ENCODE measurements at regions not wholly inside any gene's neighbourhood (a gene's known extent, or its start where the extent isn't known, plus 50 kb on each side); places are given as distances from the start of the nearest gene placed in this dataset.

DNA sequence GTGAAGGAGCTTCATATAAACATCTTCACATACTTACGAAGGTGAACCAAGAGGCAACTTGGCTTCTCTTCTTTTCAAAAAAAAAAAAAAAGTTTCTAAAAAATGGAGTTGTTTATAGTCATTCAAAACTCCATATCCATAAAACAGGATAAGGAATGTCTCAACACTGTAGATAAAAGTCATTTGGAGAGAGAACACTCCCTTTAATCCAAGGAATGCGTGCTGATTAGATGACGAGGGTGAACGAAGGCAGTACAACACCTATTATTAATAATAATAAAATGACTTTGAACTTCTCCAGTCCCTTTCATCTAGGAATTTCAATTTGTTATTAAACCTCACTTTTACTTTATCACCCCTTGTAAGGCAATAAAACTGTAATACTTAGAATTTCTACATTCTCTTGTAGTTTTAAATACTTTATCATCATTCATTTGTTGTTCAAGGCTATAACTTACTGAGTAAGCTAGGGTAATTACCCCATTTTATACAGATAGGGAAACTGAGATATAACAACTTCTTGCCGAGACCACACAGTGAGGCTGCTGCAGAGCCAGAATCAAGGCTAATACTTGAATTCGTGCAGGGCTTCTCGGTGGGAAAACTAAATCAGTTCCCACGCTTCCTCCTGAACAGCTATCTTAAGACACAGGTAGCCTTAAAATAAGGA is 377.1 kb downstream of the EFNA5 start:
- DNase-seq (ENCODE audit: low spot score), result no peak

GRCh38 chr5:107291866-107292265 is 378.9 kb downstream of the EFNA5 start:
- DNase-seq (ENCODE audit: low spot score), result no peak

DNA sequence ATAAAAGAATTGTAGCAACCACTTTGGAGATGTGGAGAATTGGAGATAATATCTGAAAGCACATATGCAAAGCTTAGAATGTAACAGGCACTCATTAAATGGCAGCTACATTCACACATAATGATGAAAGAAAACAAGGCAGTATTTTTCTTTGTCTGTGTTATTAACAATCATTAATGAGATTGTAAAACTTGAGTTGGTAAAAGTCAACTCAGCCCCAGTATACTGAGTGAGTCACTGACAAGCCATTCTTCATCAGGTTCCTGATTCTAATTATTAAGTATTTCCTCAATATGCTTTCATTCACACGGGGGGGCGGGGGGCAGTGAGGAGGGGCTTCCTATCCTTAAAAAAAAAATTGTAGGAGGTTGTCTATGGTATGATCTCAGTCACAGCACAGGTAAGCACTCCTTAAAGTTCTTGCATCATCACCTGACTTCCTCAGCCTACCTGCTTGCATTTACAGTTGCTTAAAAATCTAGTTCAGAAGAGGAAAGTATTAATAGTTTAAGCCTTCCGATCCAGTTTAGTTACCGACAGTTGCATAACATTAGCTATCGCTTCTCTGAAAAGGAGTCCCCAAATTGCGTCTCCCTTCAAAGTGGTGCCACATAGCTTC is 379.8 kb downstream of the EFNA5 start:
- no peak for DNase-seq (ENCODE audit: low spot score)

- no peak for DNase-seq (ENCODE audit: low spot score)
These were observed 381.6 kb downstream of the EFNA5 start for GRCh38 chr5:107289030-107289714.

DNA sequence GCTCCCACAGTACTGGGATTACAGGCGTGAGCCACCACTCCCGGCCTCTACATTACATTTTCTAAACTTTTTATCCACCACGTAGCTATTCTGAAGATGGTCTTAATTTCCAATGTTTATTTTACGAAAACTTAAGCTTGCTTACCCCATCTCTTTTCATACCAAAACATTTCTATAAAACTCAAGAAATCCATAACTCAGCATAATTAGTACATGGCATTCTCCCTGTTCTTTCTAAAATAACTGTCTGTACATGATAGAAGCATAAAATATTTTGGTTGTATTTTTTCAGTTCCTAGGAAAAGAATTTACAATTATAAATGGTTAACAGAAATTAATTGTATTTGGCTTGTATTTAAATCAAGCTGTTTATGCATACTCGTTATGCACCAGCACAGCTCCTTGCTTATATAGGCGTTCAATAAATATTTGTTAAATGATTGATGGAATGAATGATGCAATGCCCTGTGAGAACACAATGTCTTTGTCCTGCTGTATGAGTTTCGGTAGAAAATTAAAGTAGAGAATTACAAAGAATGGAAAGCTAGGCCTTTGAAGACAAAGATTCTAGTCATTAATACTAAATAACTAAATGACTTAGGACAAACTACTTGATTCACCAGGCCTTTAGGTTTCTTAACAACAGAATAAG is 384.2 kb downstream of the EFNA5 start:
- DNase-seq (ENCODE audit: low spot score), result no peak

GRCh38 chr5:107285772-107286171 is 385.0 kb downstream of the EFNA5 start:
- DNase-seq (ENCODE audit: low spot score), result no peak

DNA sequence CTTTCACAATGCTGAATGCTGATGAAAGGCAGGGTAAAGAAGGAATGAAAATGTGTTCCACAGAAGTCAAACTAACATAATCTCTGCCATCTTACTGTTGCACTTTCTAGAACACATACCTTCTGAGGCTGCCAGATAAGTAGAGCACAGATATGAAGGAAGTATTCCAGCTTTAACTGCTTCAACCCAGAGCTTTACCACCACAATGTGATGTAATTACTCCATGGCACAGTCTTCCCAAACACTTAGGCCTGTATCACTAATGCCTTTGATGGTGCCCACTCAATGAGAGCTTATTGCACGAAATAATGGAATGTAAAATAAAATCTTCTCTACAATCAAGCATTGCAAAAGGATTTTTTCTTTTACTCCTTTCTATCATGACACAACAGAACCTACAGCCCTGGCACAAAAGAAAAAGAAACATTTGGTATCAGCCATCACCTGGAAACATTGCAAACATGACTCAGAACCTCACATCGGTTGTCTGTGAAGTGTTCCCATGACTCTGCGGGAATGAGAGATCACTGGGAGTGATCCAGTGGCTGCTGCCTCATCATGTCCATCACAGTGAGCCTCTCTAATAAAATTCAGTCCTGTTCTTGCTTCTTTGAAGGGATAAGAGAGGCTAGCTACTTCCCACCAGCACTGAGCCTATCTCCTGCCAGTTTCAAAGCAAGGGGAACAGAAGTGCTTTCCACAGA is 385.8 kb downstream of the EFNA5 start:
- no peak for DNase-seq (ENCODE audit: low spot score)

DNA sequence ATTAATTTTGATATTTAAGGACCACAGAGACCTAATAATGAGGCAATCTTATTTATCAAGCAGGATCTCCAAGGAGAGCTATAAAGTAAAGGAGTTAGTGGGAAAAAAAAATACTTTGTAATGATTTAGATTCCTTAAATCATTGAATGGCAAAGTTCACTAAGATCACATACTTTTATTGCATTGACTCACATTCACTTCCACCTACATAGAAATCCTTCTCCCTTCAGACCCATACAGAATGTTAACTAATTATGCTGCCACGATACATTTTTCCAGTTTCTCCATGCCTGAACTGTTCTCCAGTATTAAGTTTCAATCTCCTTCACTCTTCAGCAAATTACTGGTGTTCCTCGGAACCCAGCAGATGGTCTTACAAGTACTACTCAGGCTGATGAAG is 388.7 kb downstream of the EFNA5 start:
- DNase-seq (ENCODE audit: low spot score), result no peak

- no peak for DNase-seq (ENCODE audit: low spot score)
These were observed 392.0 kb downstream of the EFNA5 start for GRCh38 chr5:107278774-107279173.

DNA sequence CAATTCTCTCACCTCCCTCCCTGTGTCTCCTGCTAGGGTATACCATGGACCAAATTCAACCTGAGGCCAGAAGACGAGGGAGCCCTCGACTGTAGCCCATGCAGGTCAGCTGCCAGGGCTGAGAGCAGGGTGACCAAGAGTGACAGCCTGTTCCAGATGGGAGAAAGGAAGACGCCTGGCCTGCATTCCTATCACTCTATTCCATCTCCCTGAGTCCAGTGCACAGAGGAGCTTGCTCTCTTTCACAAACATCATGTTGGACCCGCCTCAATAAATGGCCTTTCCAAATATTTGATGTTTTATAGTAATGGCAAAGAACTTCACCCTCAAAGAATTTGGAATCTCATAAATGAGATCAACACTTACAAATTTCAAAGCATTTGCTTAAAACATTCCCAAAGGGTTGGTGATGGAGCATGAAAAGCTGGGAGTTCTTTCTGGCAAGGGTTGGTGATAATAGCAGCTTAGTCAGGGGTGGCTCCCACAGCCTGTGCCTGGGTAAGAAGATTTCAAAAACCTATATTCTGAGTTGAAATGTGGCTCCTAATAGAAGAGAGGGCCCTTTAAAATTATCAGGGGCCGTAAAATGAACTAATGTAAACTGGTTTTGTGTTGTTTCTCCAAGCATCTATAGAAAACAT is 393.1 kb downstream of the EFNA5 start:
- no peak for DNase-seq (ENCODE audit: low spot score)

GRCh38 chr5:107275333-107275732 is 395.4 kb downstream of the EFNA5 start:
- DNase-seq (ENCODE audit: low spot score), result no peak

- no peak for DNase-seq (ENCODE audit: low spot score)
These were observed 396.2 kb downstream of the EFNA5 start for GRCh38 chr5:107274571-107274970.

DNA sequence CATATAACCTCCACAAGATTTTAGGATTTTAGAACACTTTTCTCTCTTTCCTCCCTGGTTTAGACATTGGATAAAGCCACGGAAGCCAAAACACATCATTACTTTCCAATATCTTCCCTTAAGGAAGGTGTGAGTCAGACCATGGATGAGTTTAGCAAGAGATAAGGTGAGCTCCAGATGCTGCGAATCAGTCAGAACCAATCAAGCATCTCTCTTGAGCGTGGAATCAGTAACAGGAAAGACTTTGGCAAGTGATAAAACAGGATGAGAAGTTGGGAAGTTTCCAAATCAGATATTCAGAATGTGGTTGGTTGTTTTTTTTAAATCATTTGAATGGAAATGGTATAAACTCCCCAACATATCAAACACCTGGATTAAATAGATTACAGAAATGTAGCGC is 397.8 kb downstream of the EFNA5 start:
- DNase-seq (ENCODE audit: low spot score), result no peak

- no peak for DNase-seq (ENCODE audit: low spot score)
These were observed 398.2 kb downstream of the EFNA5 start for GRCh38 chr5:107272509-107272908.

DNA sequence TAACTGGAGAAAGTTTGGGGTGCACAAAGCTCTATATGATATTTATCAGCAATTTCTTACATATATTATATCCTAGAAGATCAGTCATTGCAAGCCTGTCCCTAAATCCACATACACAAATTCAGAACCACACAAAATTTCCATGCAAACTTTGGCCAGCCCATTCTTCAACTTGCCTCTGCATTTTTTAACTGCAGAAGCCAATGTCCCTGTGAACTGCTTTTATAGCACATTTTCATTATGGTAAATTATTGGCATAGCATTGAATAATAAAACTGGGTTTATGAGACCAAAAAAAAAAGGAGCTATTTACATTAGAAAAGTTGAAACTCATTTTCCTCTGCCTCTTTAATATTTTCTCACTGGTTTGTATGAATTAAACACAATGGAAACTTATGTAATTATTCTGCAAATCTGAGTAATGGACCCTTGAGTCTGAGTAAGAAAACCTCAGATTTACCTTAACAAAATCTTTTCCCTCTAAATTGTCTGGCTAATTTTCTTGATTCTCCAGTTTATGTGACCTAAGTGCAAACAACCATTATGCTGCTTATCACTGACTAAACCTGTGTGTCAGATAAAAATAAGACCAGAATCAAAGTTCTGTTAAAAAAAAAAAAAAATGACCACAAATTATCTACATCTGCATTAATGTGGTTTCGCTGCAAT is 398.9 kb downstream of the EFNA5 start:
- no peak for DNase-seq (ENCODE audit: low spot score)

DNA sequence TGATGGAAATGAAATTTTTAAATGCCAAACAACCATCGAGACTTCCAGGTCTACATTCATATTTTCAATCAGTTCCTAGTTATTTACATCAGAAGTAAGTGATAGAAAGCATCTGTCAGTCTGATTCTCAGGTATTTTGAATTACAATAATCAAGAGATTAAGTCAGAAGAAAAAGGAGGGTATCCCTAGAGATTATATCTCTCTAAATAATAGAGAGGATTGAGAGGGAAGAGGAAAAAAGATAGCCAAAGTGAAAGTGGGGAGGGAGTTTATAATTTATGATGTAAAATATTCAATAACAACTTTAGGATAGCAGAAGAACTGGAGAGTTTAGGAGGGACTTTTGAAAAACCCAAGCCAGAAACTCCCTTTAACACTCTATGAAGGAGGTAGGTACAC is 400.2 kb downstream of the EFNA5 start:
- DNase-seq (ENCODE audit: low spot score), result no peak

GRCh38 chr5:107269678-107270077 is 401.1 kb downstream of the EFNA5 start:
- no peak for DNase-seq (ENCODE audit: low spot score)

- DNase-seq (ENCODE audit: low spot score), result no peak
These were observed 401.5 kb downstream of the EFNA5 start for GRCh38 chr5:107269256-107269655.

DNA sequence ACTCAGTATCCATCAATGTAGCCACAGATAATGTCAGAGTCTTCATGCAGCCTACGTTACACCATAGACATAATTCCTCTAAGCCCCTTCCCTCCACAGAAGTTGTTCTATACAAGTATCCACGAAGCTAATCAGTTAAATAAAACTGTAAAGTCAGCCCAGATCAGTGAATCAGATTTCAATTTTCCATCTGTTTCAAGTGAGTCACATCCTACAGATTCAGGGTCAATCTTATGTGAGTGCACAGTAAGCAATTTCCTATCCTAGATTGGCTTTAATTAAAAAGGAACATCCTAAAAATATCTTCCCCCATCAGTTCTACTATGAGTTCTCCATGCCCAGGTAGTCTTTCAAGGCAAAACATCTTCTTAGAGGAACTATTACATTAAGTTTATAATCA is 402.5 kb downstream of the EFNA5 start:
- no peak for DNase-seq (ENCODE audit: low spot score)

GRCh38 chr5:107266100-107266499 is 404.6 kb downstream of the EFNA5 start:
- no peak for DNase-seq (ENCODE audit: low spot score)

DNA sequence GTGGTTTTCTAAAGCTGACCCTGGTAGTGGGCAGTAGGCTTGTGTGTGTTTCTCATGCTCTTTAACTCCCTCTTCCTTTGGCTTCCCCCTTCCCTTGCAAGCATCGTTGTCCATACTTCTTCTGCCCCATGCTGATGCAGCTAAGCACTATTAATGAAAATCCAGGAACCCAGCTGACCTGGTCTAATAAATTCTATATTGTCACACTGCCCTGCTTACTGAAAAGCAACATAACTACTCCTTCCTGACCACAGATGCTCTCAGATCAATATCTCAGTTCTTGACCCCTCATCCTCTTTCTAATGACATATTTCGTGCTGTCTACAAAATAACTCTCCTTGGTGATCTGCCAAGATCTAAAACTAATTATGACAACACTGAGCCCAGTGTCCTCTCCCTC is 405.5 kb downstream of the EFNA5 start:
- DNase-seq (ENCODE audit: low spot score), result no peak
